Activated T-helper 1 cell treated with anti-CD3 and anti-CD28 coated beads, Interleukin-2, amount 50 U/mL, for 16 hours (primary cell): ENCODE measurements at regions not wholly inside any gene's neighbourhood (a gene's known extent, or its start where the extent isn't known, plus 50 kb on each side); places are given as distances from the start of the nearest gene placed in this dataset.
"Not testable (repeated sequence)": the region's sequence is repeated elsewhere in the genome, so short reads cannot be mapped to it uniquely, and the experiment has no call there.

Experiments used
- DNase-seq, 2 donors: peaks; one replicate each; pipeline ENCODE4 v3.0.0-alpha.2; 2020; ENCODE audit warnings: low read depth in 1 of 2, low spot score in 1 of 2

GRCh38 chr12:131635491-131636122, 75.3 kb upstream of the SFSWAP start:
- DNase-seq, result no peak

DNA sequence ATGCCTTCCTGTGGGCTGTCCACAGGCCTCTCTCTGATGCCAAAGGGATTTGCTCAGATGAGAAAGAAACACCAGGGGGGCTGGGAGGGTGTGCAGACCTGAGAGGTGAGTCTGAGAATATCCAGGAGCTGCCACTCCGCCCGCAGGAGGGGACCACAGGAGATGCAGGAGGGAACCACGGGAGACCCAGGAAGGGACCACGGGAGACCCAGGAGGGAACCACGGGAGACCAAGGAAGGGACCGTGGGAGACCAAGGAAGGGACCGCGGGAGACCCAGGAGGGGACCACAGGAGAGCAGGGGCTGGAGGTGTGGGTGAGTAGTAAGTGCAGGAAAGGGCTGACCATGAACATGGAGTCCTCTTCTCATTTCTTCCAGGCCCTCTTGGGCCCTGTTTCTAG, 74.6 kb upstream of the SFSWAP start:
- no peak for DNase-seq

GRCh38 chr12:131636940-131637750, 73.7 kb upstream of the SFSWAP start:
- no peak for DNase-seq

GRCh38 chr12:131637986-131638385, 72.9 kb upstream of the SFSWAP start:
- DNase-seq, result no peak

DNA sequence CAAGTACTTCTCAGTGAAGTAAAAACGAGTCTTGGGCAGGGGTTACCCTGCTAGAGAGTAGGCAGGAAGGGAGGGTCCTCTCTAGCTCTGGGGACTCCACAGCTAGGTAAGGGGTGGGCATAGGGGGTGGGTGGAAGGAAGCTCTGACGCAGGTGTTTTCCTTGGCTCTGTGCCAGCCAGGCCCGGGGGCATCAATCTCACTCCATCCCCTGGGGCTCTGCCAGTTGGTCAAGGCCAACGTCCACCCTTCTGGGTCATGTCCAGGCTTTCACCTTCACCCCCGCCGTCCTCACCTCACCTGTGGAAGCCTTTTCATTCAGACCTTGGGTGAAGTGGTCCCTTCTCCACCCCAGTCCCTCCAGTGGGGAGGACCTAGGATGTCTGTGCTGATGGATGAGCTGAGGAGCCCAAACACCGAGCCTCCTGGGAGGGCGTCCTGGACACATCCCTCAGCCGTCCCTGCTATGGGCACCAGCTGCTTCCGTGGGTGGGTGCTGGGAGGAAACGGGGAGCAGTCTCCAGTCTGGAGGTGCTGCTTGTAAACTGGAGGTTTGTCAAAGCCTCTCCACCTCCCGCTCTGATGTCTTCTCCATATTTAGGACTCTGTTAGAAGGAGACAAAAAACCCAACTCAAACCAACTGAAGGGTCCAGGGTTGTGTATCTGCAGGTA, 71.5 kb upstream of the SFSWAP start:
- DNase-seq, result no peak

- no peak for DNase-seq
Measured at GRCh38 chr12:131640525-131640924, 70.4 kb upstream of the SFSWAP start.

- no peak for DNase-seq
Measured at GRCh38 chr12:131641315-131641714, 69.6 kb upstream of the SFSWAP start.

GRCh38 chr12:131642101-131642540, 68.8 kb upstream of the SFSWAP start:
- DNase-seq, result no peak

DNA sequence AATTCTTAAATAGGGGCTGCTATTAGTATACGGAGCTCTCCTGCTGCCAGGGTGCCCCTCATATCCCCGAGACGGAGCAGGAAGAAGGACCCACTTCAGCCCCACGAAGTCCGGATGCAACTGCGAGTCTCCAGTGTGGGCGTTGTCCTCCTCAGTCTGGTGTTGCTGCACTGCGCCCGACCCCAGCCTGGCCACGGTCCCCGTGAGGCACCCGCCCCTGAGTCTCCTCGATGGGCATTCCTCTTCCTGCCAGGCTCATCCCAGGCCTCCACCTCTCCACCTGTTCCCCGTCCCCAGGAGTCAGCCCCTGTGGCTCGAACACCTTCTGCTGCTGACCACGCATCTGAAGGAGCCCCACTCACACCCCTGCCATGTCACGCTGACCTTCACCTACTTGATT, 68.1 kb upstream of the SFSWAP start:
- no peak for DNase-seq

DNA sequence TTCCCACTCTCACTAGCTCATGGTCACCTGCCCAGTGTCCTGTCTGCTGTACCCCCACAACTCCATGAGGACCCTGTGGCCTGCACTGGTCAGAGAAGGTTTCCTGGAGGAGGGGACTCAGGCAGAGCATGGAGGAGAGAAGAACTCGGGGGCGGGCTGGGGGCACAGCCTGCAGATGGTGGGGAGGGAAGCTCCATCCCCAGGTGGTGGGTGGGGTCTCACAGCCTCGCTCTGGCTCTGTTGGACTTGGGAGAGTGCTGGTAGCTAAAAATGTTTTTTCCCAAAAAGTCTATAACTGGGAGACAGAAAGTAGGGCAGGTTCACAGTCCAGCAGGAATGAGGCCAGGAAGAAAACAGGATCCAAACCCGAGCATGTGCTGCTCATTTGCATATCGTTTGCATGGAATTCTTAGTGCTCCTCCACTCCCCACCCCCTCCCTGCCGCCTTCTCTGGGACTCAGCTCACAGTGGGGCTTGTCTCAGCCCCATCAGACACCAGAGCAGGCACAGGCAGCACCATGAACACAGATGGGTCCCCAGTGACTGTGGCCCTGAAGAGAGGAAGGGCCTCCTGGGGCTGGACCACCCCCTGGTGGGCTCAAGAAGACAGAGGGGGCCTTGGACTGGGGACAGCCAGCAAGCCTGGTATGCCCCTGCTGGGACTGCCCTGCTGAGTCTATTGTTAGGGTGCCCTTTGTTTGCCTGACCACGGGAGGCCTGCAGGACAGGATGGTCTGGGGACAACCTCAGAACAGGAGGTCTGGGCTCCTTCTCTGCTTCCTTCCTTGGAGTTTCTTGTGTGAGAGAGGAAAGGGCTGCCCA, 67.0 kb upstream of the SFSWAP start:
- no peak for DNase-seq

DNA sequence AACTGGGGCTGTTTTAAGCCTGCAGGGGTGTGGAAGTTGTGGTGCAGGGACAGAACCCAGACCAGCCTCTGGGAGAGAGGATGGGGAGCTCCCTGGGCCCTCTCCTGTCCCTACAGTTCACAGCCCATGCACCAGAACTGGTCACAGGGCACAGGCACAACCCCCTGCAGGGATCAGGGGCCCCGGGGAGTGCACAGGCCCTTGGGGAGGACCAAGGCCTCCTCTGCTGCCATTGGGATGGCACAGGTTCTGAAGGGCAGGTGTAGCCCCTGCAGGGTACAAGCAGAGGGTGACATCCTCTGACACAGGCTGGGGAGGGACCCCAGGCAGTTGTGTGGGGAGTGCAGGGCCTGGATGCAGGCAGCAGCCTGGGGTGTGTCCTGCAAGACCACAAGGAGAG, 66.4 kb upstream of the SFSWAP start:
- no peak for DNase-seq

DNA sequence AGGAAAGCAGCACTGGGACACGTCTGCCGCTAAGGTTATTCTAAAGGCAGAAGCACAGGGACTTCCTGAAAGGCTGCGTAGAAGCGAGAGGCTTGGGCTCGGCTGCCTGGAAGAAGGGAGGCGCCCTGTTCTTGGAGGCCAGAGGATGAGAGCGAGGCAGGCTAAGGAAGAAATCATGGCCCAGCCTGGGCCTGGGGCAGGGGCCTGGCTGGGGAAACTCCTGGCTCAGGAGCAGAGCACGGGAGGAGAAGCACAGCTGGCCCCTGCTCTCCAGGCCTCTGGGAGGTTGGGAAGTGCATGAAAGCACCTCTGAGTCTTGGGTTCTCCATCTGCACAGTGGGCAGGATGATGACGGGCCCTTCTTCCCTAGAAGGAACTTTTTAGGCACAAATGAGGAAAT, 66.0 kb upstream of the SFSWAP start:
- DNase-seq, result not testable (repeated sequence)

- DNase-seq, result not testable (repeated sequence)
Measured at GRCh38 chr12:131645557-131645956, 65.3 kb upstream of the SFSWAP start.

DNA sequence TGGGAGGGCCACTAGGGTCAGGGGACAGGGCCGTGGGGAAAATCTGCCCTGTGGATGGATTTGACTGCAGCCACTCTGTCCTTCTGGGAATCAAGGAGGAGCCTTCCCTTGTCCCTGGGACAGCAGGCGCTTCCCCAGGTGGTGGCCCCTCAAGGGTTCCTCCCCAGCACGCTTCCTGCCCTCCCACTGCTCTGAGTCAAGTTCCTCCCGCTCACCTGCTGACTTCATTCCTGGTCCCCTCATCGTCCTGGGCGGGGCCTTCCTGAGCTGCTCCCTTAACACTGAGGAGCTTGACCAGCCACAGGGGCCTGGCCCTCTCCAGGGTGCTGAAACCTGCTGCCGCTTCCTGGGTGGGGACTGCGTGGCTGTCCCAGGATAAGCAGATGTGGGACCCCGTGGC, 64.4 kb upstream of the SFSWAP start:
- DNase-seq, result not testable (repeated sequence)

DNA sequence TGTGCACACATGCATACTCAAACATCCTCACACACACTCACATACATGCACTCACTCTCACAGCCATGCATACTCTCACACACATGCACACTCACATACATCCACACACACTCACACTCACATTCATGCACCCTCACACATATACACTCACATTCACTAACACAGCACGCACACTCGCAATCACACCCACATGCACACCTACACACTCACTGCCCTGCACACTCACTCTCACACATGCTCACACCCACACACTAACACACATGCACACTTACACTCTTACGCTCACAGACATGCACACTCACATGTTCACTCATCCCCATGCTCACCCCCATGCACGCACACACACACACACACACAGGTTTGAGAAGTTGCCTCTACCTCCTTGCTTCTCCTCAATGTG, 63.2 kb upstream of the SFSWAP start:
- no peak for DNase-seq

GRCh38 chr12:131655469-131656174, 55.3 kb upstream of the SFSWAP start:
- DNase-seq, result not testable (repeated sequence)

DNA sequence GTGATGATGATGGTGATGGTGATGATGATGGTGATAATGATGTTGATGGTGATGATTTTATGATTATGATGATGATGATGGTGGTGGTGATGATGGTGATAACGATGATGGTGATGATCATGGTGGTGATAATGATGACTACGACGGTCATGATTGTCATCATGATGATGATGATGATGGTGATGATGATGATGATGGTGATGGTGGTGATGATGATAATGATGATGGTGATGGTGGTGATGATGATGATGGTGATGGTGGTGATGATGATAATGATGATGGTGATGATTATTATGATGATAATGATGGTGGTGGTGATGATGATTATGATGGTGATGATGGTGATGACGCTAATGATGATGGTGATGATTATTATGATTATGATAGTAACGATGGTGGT, 54.1 kb upstream of the SFSWAP start:
- not testable (repeated sequence) for DNase-seq

DNA sequence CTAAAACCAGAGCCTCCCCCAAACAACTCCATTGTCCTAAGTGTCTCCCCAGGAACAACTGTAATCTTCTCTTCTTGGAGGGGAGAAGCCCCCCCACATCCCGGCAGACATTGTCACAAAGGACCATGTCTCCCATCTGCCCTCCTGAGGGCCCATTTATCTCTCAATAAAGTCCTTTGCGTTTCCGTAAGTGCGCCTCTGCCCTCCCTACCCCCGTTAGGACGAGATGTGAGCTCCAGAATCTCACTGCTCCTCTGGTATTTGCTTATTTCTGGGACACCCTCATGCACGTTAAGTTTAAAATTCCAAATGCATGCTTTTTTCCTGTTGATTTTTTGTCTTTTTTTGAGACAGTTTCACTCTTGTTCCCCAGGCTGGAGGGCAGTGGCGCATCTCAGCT, 52.3 kb upstream of the SFSWAP start:
- not testable (repeated sequence) for DNase-seq

DNA sequence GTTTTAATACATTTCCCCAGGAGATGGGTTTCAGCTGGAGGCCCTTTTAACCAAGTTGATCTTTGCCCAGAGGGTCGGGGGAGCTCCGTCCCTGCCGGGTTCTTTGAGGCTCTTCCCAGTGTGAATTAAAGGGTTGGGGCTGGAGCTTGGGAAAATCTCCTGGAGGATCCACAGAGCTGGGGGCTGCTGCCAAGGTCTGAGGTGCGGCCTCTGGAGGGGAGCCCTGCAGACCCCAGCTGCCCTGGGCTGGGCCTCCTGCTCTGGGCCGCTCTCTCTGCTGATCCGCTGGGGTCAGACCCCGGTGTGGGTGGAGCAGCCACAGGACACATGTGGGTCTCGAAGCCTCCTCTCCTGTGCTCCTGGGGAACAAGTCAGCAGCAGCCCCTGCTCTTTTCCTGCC, 51.4 kb upstream of the SFSWAP start:
- not testable (repeated sequence) for DNase-seq

DNA sequence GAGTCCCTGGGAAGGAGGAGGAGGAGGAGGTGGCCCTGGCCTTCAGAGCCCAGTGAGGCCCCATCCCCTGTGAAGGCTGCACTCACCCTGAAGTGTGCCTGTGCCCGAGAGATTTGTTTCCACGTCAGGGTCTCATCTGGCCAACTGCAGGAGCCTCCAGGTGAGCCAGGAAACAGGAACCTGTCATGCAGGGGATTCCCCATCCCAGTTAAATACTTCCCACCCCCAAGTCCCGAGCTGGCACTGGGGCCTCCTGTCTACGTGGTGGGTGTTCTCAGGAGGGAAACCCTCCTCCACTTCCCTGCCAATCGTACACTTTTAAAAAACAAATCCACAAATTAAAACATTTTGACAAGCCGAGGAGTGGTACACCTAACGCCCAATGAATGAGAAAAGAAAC, 50.9 kb upstream of the SFSWAP start:
- not testable (repeated sequence) for DNase-seq

DNA sequence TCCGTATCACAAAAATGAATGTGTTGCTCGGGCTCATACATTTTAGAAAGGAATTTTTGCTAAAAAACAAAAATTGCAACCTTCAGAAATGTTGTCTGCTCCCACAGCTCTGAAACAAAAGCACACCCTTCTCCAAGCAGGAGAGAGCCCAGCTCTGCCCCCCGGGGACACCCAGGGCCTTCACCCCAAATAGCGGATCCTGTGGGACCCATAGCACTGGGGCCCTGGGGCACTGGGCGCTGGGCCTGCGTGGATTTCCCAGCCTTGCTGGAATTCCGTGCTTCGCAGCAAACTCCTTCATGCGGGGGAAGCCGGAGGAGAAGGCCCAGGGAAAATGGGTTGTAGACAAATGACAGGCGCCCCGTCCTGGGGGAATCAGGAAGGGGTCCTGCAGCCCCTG, 50.5 kb upstream of the SFSWAP start:
- DNase-seq, result not testable (repeated sequence)
